GM21619 (cell line): ENCODE measurements at regions not wholly inside any gene's neighbourhood (a gene's known extent, or its start where the extent isn't known, plus 50 kb on each side); places are given as distances from the start of the nearest gene placed in this dataset.
"Not testable (repeated sequence)": the region's sequence is repeated elsewhere in the genome, so short reads cannot be mapped to it uniquely, and the experiment has no call there.

Source experiments
- ATAC-seq: cut with Tn5 transposase; IDR thresholded peaks from one replicate; pipeline ENCODE4 v1.9.1; 2021; ENCODE audit not compliant: unreplicated experiment

DNA sequence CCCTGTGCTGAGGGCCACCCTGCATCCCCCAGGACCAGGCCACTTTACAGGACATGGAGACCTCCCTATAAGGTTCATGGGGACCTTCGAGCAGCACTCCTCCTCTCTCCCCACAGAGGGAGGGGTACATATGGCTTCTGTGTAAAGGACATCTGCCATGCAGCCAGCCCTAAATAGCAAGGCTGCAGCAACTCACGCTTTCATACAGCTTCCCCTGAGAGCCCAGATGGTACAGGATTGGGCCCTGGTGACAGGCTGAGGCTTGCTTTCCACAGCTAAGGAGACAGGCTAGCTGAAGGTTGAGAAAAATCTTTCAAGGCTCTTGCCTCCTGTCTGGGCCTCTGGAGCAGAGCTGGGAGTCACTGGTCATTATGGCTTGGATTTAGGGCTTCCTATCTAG is 147.0 kb upstream of the ZNF366 start:
- ATAC-seq: no peak

GRCh38 chr5:72653586-72653985 is 146.4 kb upstream of the ZNF366 start:
- ATAC-seq: no peak

DNA sequence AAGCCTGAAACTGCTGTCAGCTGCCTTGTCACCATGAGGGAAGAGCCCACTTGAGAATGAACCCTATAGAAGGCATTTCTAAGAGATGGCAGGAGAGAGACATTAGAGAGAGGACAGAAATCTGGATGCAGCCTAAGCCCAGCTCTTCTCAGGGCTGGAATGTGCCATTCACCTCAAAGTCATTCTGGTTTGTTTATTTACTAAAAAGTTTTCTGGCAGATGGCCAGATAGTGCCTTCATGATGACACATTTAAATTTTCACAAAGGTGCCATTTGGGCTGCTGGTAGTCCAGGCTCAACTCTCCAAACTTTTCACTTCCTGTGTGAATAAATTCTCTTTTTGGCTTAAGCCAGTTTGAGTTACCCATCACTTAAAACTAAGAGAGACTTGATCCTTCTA is 144.6 kb upstream of the ZNF366 start:
- ATAC-seq: no peak

GRCh38 chr5:72651109-72651508 is 143.9 kb upstream of the ZNF366 start:
- no peak for ATAC-seq

GRCh38 chr5:72649449-72649848 is 142.2 kb upstream of the ZNF366 start:
- no peak for ATAC-seq

GRCh38 chr5:72648480-72648879 is 141.3 kb upstream of the ZNF366 start:
- no peak for ATAC-seq

DNA sequence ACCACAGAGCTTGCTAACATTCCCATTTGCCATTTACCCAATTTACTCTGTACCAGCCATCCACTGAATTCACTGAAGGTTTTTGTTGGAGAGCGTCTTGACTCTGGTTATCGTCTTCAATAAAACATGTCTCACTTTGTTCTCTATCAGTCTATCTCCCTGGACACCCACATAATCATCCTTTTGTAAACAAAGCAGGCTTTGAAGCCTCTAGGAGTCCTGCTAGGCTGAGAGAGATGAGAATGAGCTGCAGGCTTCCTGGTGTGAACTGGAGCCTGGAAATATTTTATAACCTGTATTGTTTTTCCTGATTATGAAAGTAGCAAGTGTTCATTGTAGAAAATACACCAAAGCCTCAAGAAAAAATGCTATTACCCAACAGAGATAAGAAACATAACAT is 140.6 kb upstream of the ZNF366 start:
- ATAC-seq: no peak

DNA sequence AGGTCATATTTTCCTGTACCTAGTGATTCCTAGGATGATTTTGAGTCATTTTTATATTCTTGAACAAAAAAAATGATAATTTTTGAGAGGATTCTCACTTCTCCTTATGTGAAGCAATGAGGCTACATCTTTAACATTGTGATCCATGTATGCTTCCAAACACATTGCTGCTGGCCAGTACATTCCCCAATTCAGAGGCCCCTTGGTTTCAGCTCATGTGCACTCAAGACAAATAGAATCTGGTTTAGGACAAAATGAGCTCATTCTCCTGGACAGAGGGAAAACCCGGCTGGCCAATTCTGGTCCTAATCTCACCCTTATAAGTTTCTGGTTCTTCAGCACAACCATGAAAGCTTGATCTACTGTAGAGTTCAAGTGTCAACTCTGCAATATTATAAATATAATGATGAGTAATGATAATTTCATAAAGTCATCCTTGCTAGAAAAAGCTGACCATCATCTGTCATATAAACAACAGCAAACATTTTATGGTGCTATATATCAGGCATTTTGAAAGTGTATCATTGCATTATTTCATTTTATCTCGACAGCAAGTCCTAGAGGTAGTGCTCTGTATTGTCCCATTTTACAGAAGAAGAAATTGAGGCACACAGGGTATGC is 139.1 kb upstream of the ZNF366 start:
- ATAC-seq: no peak

- no peak for ATAC-seq
These were observed 138.0 kb upstream of the ZNF366 start for GRCh38 chr5:72645064-72645846.

- no peak for ATAC-seq
These were observed 137.1 kb upstream of the ZNF366 start for GRCh38 chr5:72644296-72644695.

- no peak for ATAC-seq
These were observed 134.0 kb upstream of the ZNF366 start for GRCh38 chr5:72641164-72641563.

- no peak for ATAC-seq
These were observed 129.8 kb upstream of the ZNF366 start for GRCh38 chr5:72637058-72637457.

- not testable (repeated sequence) for ATAC-seq
These were observed 129.4 kb upstream of the ZNF366 start for GRCh38 chr5:72636565-72636964.

GRCh38 chr5:72634444-72634843 is 127.2 kb upstream of the ZNF366 start:
- ATAC-seq: no peak

DNA sequence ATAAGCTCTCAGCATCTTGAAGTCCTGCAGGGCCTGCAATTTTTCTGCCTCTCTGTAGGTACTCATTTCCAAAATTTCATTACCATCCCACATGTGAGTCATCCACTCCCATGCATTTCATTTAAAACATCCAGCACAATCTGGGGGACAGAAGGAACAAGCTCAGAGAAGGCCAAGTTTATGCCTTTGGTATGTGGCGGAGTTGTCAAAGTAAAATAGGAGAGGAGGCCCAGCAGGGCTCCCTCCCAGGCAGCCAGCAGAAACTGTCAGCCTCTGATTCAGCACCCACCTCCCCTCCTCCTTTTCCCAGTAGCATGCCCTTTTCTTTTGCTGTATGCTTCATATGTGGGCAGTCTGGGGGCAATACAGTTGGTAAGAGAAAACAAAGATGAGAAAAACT is 126.4 kb upstream of the ZNF366 start:
- no peak for ATAC-seq

GRCh38 chr5:72633041-72633445 is 125.8 kb upstream of the ZNF366 start:
- ATAC-seq: no peak

GRCh38 chr5:72630721-72631120 is 123.5 kb upstream of the ZNF366 start:
- ATAC-seq: no peak

- no peak for ATAC-seq
These were observed 122.9 kb upstream of the ZNF366 start for GRCh38 chr5:72630081-72630480.

DNA sequence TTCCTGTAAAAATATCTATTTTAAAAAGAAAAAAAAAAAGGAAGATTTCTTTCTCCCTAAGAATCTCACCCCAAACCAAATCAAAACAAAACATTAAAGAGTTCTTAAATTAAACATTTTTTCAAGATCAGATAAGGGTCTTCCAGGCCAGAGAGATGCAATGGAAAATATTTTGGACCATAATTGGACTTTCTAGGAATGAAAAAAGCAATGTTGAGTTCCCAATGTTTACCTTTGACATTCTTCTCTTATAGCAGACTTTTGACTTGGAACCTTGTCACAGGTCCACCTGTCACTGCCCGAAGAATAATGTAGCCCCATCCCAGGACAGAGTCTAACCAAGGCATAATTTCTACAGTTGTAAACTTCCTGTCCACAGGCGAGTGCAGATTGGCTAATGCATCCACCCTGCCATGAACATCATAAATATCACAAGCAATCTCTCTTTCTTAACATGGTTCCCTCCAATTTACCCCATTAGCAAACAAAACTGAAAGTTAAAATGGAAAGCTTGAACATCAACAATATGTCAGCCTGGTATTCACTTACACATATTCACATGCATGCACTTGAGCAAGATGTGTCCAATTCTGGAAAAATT is 121.7 kb upstream of the ZNF366 start:
- no peak for ATAC-seq

DNA sequence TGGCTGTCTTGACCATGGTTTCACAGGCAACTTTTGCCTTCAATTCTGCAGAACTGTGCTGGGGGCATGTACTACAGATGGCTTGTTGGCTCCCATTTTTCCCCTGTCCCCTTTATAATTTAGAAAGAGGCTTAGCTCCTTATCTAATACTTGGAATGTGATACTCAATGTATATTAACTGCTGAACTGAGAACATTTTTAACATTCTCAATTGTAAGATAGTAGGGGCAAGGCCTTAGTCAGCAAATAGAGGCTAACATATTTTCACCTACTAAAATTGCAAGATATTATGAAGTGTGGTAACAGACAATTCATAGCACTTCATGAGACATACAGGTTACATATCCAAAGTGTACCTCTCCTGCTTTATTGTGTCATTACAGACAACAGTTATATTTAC is 118.1 kb upstream of the ZNF366 start:
- no peak for ATAC-seq

DNA sequence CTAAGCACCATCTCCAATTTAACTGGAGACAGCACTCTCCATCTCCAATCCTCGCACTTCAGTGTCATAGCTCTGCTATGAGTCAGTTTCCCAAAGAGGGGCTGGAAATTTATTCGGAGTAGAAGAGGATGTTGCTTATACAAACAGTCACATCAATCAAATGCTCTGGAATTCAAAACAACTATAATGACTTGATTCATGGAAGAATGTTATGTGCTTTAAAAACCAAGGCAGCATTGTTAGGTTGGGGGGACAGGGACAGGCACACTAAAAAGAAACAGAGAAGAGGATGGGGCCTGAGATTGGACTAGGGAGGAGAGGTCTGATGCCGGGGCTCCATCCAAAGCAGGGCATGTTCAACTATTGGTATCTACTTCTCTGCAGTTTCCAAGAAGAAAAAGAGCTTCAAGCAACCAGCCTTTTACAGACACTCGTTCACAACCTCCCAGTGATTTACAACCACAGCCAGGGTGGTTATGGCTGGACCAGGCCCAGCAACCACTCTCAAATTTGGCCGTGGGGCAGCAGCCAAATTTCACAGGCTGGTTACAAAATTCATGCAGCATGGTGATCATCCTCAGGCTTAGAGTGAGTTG is 117.5 kb upstream of the ZNF366 start:
- ATAC-seq: no peak

DNA sequence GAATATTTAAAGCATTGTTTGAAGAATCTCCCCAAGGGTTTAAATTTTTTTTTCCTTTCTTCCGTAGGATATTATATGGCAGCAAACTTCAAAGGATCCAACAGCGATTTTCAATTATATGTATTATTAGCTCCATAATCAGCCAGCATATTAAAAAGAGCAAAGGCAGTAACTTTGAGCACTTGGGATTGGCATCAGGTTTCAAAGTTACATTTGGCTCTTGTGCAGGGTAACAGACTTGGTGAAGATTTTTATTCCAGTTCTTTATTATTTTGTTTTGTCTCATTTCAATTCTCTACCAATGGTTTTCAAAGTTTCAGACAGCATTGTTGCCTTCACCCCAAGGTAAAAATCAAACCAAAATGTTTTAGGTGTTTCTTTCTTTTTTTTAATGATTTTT is 116.7 kb upstream of the ZNF366 start:
- no peak for ATAC-seq
